GM21381 (cell line): ENCODE measurements at regions not wholly inside any gene's neighbourhood (a gene's known extent, or its start where the extent isn't known, plus 50 kb on each side); places are given as distances from the start of the nearest gene placed in this dataset.
"Not testable (repeated sequence)": the region's sequence is repeated elsewhere in the genome, so short reads cannot be mapped to it uniquely, and the experiment has no call there.

Experiments used
- ATAC-seq: cut with Tn5 transposase; IDR thresholded peaks from one replicate; pipeline ENCODE4 v1.9.1; 2021; ENCODE audit warnings: mild to moderate bottlenecking, moderate library complexity; ENCODE audit not compliant: unreplicated experiment

GRCh38 chr1:5768014-5768413, 224.2 kb downstream of the NPHP4 start:
- ATAC-seq, result no peak

GRCh38 chr1:5766996-5767395, 225.2 kb downstream of the NPHP4 start:
- ATAC-seq, result not testable (repeated sequence)

- ATAC-seq, result no peak
These were observed 226.0 kb downstream of the NPHP4 start for GRCh38 chr1:5765997-5766913.

GRCh38 chr1:5765483-5765882, 226.7 kb downstream of the NPHP4 start:
- ATAC-seq, result no peak

GRCh38 chr1:5764959-5765358, 227.3 kb downstream of the NPHP4 start:
- ATAC-seq, result no peak

- ATAC-seq, result no peak
These were observed 227.8 kb downstream of the NPHP4 start for GRCh38 chr1:5764464-5764863.

GRCh38 chr1:5763696-5764370, 228.4 kb downstream of the NPHP4 start:
- ATAC-seq, result no peak

DNA sequence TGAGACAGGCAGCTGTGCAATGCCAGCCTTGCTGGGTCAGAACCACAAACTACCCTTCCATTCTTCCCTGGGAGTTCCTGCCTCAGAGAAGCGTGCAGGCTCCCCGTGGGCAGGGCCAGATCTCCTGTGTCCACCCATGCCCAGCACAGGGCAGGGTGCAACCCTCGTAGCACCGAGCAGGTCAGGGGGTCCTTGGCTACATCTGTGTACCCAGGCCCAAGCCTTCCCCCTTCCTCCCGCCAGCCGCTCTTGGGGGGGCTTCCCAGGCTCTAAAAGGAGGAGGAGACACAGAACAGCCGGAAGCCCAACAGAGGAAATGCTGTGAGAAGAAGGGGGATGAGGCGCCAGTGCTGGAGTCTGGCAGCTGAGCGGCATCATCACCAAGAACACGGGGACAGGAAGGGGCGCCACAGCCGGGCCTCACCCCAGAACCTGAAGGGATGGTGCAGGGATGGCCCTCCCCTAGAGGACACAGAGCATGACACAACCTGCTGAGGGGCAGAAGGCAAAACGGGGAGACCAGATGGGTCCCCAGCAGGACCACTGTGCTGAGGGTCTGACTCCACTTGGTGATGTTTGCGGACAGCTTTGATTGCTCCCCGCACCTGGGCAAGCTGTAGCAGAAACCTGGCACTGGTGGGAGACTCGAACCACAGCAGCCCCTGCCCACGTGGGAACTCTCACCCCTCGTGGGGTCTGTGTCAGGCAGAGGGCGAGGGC, 233.2 kb downstream of the NPHP4 start:
- ATAC-seq, result no peak

GRCh38 chr1:5758000-5758858, 234.0 kb downstream of the NPHP4 start:
- ATAC-seq, result no peak

- no peak for ATAC-seq
These were observed 234.9 kb downstream of the NPHP4 start for GRCh38 chr1:5757187-5757805.

DNA sequence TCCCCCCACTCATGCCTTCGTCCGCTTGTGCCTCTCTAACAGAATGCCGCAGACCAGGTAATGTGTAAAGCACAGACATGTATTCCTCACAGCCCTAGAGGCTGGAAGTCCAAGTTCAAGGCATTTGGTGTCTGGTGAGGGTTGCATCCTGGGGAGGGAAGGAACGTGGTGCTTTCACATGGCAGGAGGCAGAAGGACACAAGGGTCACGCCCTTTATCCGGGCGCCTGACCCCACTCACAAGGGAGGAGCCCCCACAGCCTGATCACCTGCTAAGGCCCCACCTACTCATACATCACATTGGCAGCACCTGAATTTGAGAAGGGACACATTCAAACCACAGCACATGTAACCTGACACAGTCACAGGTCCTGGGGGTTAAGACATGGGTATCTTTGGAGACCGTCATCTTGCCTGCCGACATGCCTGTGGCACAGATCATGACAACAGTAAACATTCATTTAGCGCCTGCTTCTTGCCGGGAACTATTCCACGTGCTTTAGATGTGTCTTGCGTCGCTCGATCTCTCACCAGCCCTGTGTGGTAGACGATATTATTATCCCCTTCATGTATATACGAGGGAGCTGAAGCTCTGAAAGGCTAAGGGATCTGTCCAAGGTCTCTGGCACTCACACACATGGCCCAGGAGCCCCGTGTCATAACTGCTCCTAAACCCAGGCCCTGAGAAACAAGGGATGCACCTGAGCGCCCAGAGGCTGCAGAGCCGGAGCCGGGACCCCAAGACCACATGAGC, 235.6 kb downstream of the NPHP4 start:
- ATAC-seq, result no peak

- ATAC-seq, result no peak
These were observed 236.6 kb downstream of the NPHP4 start for GRCh38 chr1:5755552-5756125.

GRCh38 chr1:5754817-5755551, 237.2 kb downstream of the NPHP4 start:
- no peak for ATAC-seq

DNA sequence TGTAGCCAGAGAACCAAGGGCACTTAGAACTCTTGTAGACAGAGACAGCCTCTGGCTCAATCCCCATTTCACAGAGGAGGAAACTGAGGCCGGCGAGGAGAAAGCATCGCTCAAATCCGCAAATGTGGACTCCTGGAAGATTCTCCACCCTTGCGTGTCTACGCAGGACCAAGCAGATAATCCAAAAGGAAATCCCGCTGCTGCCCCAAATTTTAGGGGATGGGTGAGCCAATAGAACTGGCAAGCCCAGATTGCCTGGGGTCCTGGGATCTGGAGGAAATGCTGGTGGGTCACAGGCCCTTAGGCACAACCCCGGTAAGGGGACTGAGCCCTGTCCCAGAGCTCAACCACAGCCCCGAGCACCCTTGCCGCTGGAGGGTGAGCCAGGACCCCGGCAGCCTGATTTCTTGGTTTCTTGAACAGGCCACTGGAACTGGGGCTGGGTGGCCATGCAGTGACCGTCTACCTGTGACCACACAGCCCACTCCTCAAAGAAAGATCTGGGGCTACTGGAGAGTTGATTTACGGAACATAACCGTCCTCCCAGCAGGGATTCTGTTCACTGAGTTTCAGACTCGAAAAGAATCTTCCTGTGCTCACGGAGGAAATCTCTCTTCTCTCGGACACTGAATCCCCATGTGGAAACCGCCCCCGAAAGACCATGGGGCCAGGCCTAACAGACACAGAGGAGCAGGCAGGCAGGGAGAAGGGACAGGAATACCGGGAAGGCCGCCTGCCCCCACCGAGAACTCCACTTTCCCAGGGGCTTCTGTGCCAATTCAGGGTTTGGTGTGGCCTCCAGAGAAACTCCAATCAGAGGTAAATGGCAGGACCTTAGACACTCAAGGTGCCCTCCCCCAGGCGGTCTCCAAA, 238.4 kb downstream of the NPHP4 start:
- no peak for ATAC-seq

DNA sequence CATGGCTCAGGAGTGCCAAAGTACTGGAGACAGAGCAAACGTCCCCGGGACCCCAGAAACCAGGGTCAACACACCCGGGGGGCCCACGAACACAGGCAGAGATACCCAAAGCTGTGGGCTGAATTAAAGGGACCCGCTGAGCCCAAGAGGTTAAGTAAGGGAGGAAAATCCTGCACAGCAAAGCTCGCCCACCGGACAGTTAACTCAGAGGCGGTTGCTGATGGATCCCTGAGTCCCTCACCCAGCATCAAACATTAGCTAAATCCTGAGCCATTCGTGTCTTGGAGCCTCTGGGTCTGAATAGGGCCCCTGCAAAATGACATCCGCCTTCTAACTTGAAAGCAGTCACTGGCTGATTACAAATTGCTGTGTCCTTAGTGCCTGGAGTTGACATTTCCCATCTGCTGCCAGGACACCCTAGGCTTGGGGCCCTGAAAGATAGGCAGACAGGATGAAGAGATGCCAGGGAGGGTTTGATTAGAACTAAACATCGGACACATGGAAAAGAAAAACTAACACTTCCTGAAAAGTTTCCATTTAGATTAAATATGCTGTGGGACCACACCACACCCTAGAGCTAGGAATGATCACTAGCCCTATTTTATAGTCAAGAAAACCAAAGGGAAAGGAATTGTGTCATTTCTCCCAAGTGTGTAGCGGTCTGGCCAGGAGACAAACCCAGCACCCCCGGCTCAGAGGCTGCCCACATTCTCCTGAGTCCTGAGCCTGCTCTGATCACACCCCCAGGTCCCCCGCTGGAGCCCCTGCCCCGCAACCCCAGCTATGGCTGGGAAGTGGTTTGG, 239.3 kb downstream of the NPHP4 start:
- no peak for ATAC-seq

GRCh38 chr1:5751833-5752745, 240.1 kb downstream of the NPHP4 start:
- no peak for ATAC-seq
